Stimulated activated CD4-positive, alpha-beta T cell treated with anti-CD3 and anti-CD28 coated beads, Interleukin-2, amount 100 ng/mL, for 48 hours (primary cell): ENCODE measurements at regions not wholly inside any gene's neighbourhood (a gene's known extent, or its start where the extent isn't known, plus 50 kb on each side); places are given as distances from the start of the nearest gene placed in this dataset.
"Not testable (repeated sequence)": the region's sequence is repeated elsewhere in the genome, so short reads cannot be mapped to it uniquely, and the experiment has no call there.

Experiments
- DNase-seq, 2 donors: peaks; one replicate each; pipeline ENCODE4 v3.0.0-alpha.2; 2020

- DNase-seq = no peak
Observed at GRCh38 chr20:1845163-1845523, 50.1 kb upstream of the SIRPA start.

GRCh38 chr20:1844325-1845162 is 50.7 kb upstream of the SIRPA start:
- peak; percentile 12 to 23 for DNase-seq

DNA sequence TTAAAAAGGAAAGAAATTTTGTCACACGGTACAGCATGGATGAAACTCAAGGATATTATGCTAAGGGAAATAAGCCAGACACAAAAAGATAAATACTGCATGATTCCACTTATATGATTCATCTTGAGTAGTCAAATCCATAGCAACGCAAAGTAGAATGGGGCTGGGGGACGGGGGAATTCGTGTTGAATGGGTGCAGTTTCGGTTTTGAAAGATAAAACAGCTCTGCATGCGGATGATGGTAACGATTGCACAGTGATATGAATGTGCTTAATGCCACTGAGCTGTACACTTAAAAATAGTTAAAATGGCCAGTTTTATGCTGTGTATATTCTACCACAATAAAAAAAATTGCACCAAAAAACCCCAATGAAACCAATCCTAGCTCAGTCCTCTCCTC is 52.9 kb upstream of the SIRPA start:
- no peak for DNase-seq

- no peak for DNase-seq
Observed at GRCh38 chr20:1841554-1842140, 53.6 kb upstream of the SIRPA start.

GRCh38 chr20:1840817-1841553 is 54.2 kb upstream of the SIRPA start:
- no peak for DNase-seq

- DNase-seq = not testable (repeated sequence)
Observed at GRCh38 chr20:1839376-1840317, 55.6 kb upstream of the SIRPA start.

DNA sequence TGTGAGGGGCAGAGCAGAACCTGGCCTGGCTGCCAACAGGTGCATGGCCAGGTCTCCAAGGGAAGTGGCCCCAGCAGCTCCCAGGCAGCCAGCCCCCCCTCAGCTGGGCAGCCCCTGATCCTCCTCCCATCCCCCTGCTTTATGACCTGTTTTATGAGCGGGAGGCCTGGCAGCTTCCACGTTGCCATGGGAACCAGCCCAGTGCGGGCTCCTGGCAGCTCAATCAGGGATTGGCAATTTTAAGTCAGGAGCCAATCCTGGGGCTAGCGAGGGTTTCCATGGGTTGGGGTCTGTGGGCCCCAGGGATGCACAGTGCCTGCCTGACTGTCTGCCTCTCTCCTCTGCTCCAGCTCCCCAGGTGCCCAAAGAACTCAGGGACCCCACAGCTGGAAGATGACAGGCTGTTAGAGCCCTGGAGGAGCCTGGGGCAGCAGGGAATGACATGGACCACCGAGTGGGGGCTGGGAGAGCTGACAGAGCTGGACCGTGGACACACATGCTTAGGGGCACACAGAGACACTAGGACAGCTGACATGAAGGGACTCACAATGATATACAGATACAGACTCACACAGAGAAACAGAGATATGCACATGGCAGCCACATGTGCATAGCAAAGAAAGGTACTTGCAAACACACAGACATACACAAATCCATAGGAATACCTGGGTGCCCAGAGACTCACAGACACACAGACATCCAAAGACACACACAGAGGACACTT is 56.5 kb upstream of the SIRPA start:
- DNase-seq = no peak

DNA sequence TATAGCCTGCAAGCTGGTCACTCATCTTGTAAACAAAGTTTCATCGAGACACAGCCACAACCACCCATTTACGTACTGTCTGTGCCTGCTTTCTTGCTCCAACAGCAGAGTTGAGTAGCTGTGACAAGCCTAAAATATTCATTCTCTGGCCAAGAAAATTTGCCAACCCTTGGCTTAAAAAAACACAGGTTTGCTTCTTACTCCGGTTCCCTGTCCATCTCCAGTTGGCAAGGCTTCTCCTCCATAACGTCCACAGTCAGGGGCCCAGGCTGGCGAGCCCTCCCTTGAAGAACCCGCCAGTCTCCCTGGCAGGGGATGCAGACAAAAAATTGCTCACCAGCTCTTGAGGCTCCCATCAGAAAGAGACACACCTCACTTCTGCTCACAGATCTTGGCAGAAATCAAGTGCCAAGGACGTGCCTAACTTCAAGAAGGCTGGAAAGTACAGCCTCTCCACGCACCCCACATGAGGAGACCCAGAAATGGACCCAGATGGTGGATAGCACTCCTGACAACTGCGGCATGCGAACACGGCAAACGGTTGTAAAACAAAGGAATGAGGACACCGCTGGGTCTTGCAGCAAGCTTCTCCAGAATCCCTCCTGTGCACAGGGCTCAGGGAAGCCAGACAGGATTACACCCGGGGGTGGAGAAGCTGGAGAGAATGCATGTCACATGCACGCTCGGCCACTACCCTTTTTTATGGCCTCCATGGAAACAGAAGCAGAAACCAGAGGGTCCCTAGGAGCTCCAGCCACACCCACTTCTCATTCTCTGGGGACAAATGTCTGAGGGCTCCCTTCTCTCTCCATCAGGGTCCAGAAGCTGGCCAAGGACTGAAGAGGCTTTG is 59.8 kb upstream of the SIRPA start:
- DNase-seq = no peak

- no peak for DNase-seq
Observed at GRCh38 chr20:1833728-1834726, 61.2 kb upstream of the SIRPA start.

DNA sequence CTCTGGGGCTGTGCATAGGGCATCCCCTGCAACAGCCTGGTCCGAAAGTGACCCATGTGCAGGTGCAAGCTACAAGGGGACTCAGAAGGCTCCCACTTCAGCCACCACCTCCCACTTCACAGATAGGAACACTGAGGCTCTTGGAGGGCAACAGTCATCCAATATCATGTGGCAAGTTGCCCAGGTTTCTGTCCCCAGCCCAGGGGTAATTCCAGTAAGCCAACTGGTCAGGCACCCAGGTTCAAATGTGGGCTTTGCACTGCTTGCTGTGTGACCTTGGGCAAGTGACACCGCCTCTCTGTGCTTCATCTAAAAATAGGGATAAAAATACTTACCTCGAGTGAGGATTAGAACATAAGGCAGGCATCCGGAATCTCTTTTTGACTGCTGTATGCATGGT is 62.0 kb upstream of the SIRPA start:
- no peak for DNase-seq

DNA sequence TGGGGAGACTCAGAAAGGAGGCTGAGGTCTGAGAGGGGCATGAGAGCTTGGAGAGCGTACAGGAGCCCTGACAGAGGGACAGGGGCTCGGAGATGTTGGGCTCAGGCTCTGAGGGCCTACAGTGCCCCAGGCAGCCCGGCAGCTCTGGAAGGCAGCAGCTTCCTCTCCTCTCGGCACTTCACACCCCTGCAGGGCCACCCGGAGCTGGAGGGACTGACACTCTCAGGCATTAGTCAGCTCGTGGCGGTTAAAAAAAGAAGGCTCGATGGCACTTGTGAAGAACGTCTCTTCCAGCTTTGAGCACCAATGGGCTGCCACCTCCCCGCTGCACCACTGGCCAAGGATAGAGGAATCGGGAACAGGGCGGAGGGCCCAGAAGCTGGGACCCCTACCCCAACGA is 62.6 kb upstream of the SIRPA start:
- DNase-seq = no peak

DNA sequence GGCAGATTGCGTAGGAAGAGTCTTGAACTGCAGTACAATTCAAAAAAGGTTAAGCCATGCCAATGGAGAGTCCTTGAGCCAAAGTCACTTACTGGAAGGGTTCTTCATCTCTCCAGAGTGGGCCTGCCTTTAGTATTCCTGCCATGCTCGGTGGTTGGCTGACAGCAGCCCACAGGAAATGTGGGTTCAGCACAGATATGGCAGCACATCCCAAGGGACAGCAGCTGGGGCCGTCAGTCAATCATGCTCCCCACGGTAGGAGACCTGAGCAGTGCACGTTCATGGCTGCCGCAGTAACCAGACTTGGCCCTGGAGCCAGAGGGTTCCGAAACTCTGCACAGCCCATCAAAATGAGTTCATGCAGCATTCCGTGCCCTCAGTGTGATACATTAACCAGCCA is 63.6 kb upstream of the SIRPA start:
- DNase-seq = no peak

- DNase-seq = no peak
Observed at GRCh38 chr20:1831096-1831495, 64.1 kb upstream of the SIRPA start.

GRCh38 chr20:1830240-1830639 is 65.0 kb upstream of the SIRPA start:
- DNase-seq = no peak

- DNase-seq = no peak
Observed at GRCh38 chr20:1829531-1829930, 65.7 kb upstream of the SIRPA start.

- no peak for DNase-seq
Observed at GRCh38 chr20:1828786-1829131, 66.4 kb upstream of the SIRPA start.

GRCh38 chr20:1827974-1828785 is 67.0 kb upstream of the SIRPA start:
- no peak for DNase-seq

DNA sequence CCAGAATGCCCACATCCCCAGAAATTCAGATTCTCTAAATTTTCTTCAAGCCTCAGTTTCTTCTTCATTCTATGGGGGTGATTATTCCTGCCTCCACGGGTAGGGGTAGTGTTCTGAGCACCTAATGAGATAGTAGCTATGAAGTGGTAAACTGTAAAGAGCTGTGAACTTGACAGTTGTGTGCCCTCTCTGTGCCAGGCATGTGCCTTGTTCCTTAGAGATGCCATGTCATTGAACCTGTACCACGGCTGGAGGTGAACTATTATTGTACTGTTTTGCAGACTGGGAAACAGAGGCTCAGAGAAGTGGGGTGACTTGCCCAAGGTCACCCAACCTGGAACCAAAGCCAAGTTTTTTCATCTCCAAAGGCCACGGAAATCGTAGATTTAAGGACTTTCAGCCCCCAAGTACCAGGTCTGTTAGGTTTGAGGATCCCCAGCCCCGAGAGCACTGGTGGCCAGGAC is 67.7 kb upstream of the SIRPA start:
- DNase-seq = no peak

GRCh38 chr20:1825938-1826445 is 69.2 kb upstream of the SIRPA start:
- no peak for DNase-seq
